ENCODE measurements at regions not wholly inside any gene's neighbourhood (a gene's known extent, or its start where the extent isn't known, plus 50 kb on each side); places are given as distances from the start of the nearest gene placed in this dataset.

DNA sequence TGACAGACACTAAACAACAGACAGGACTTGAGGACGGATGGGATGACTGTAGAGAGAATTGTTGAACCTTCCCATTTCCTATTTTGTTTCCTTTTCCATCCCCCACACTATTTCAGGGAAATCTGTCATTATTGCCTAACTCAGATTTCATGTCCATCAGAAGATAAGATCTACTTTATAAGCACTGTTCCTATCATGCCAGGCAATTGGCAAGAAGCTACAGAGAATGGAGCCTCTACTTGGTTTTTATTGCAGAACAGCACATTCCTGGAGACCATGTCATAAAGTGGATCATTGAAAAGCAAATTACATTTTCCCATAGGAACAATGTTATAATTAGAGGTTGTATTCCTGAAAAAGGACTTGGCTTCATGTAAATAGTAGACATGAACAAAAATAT is 173.7 kb upstream of the KIF2A start:
- TF ChIP-seq, protein P1, sequence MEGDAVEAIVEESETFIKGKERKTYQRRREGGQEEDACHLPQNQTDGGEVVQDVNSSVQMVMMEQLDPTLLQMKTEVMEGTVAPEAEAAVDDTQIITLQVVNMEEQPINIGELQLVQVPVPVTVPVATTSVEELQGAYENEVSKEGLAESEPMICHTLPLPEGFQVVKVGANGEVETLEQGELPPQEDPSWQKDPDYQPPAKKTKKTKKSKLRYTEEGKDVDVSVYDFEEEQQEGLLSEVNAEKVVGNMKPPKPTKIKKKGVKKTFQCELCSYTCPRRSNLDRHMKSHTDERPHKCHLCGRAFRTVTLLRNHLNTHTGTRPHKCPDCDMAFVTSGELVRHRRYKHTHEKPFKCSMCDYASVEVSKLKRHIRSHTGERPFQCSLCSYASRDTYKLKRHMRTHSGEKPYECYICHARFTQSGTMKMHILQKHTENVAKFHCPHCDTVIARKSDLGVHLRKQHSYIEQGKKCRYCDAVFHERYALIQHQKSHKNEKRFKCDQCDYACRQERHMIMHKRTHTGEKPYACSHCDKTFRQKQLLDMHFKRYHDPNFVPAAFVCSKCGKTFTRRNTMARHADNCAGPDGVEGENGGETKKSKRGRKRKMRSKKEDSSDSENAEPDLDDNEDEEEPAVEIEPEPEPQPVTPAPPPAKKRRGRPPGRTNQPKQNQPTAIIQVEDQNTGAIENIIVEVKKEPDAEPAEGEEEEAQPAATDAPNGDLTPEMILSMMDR (IDR thresholded peaks at IDR 0.05), result no peak
- no peak for TF ChIP-seq POLR2A (IDR thresholded peaks at IDR 0.05)

All from testis (tissue), 2 donors.